BE2C (cell line): ENCODE measurements at regions not wholly inside any gene's neighbourhood (a gene's known extent, or its start where the extent isn't known, plus 50 kb on each side); places are given as distances from the start of the nearest gene placed in this dataset.

Source experiments
- DNase-seq: peaks from one replicate; pipeline ENCODE4 v3.0.0-alpha.2; 2020
- H3K27me3 ChIP-seq: fragments of 250-450 bp; sonication (Bioruptor Pico); 2 replicates; pipeline ENCODE4 v1.5.1; 2020; ENCODE audit warnings: mild to moderate bottlenecking
- H3K36me3 ChIP-seq: fragments of 250-450 bp; sonication (Bioruptor Pico); 2 replicates; pipeline ENCODE4 v1.5.1; 2020; ENCODE audit warnings: mild to moderate bottlenecking
- H3K4me1 ChIP-seq: fragments of 250-450 bp; sonication (Bioruptor Pico); 2 replicates; pipeline ENCODE4 v1.5.1; 2020
- H3K4me3 ChIP-seq: 2 replicates; pipeline ENCODE4 v1.5.1; 2011; ENCODE audit warnings: low read depth, low read length
- H3K9me3 ChIP-seq: fragments of 250-450 bp; sonication (Bioruptor Pico); 2 replicates; pipeline ENCODE4 v1.5.1; 2020
- CTCF ChIP-seq: IDR thresholded peaks from 2 replicates; pipeline ENCODE4 v1.5.1; 2012; ENCODE audit warnings: mild to moderate bottlenecking, low read depth, low read length

GRCh38 chr16:85979605-85980004 lies 80.6 kb downstream of the IRF8 start:
- Histone ChIP-seq H3K9me3 (no peaks in the 10 kb centered on the region), H3K4me3 (no peak overlapping the region), H3K4me1 (no peaks in the 10 kb centered on the region), H3K27me3 (peaks cover 76% of the 10 kb centered on the region), H3K36me3 (no peaks in the 10 kb centered on the region)
- TF ChIP-seq CTCF, result peak; percentile 4; the same call in 1 of the 2 replicates
- DNase-seq, result no peak

- no peaks in the 10 kb centered on the region for H3K9me3 ChIP-seq
- no peak for DNase-seq
- H3K36me3 ChIP-seq, result no peaks in the 10 kb centered on the region
- no peaks in the 10 kb centered on the region for H3K4me1 ChIP-seq
- H3K4me3 ChIP-seq, result no peak overlapping the region
- no peak for TF ChIP-seq CTCF
- H3K27me3 ChIP-seq, result peaks cover 85% of the 10 kb centered on the region
Measured at GRCh38 chr16:85980686-85981085, 81.7 kb downstream of the IRF8 start.

GRCh38 chr16:85981826-85982562 lies 83.0 kb downstream of the IRF8 start:
- no peak for TF ChIP-seq CTCF
- Histone ChIP-seq H3K4me3 (no peak overlapping the region), H3K9me3 (no peaks in the 10 kb centered on the region), H3K4me1 (no peaks in the 10 kb centered on the region), H3K27me3 (peaks cover 94% of the 10 kb centered on the region), H3K36me3 (no peaks in the 10 kb centered on the region)
- no peak for DNase-seq

- Histone ChIP-seq H3K9me3 (no peaks in the 10 kb centered on the region), H3K4me3 (no peak overlapping the region), H3K27me3 (peaks cover 95% of the 10 kb centered on the region), H3K36me3 (no peaks in the 10 kb centered on the region), H3K4me1 (no peaks in the 10 kb centered on the region)
- DNase-seq, result no peak
- no peak for TF ChIP-seq CTCF
Measured at GRCh38 chr16:85982563-85982939, 83.6 kb downstream of the IRF8 start.

- no peak for DNase-seq
- H3K9me3 ChIP-seq, result no peaks in the 10 kb centered on the region
- no peak for TF ChIP-seq CTCF
- no peaks in the 10 kb centered on the region for H3K36me3 ChIP-seq
- peaks cover 95% of the 10 kb centered on the region for H3K27me3 ChIP-seq
- no peak overlapping the region for H3K4me3 ChIP-seq
- no peaks in the 10 kb centered on the region for H3K4me1 ChIP-seq
Measured at GRCh38 chr16:85983064-85983463, 84.1 kb downstream of the IRF8 start.

- Histone ChIP-seq H3K4me1 (no peaks in the 10 kb centered on the region), H3K27me3 (peaks cover 95% of the 10 kb centered on the region), H3K4me3 (no peak overlapping the region), H3K9me3 (no peaks in the 10 kb centered on the region), H3K36me3 (no peaks in the 10 kb centered on the region)
- no peak for DNase-seq
- TF ChIP-seq CTCF, result no peak
Measured at GRCh38 chr16:85983606-85984230, 84.8 kb downstream of the IRF8 start.
